C4-2B (cell line): ENCODE measurements at regions not wholly inside any gene's neighbourhood (a gene's known extent, or its start where the extent isn't known, plus 50 kb on each side); places are given as distances from the start of the nearest gene placed in this dataset.

ENCODE experiments used
- CTCF ChIP-seq: fragments of 450-650 bp; conservative IDR thresholded peaks from 2 replicates; pipeline ENCODE4 v1.5.1; 2017; ENCODE audit warnings: mild to moderate bottlenecking
- ZFX ChIP-seq: fragments of 450-650 bp; IDR thresholded peaks from 2 replicates; pipeline ENCODE4 v1.6.1; 2017

- no peak for TF ChIP-seq CTCF
- no peak for TF ChIP-seq ZFX
Measured at GRCh38 chr3:67123914-67124313, 125.8 kb downstream of the KBTBD8 start.
